Kidney (tissue), 13 donors: ENCODE measurements at regions not wholly inside any gene's neighbourhood (a gene's known extent, or its start where the extent isn't known, plus 50 kb on each side); places are given as distances from the start of the nearest gene placed in this dataset.

ENCODE experiments used
- DNase-seq, 5 donors: peaks; one replicate each; pipeline ENCODE4 v3.0.0-alpha.2; 2013 to 2020
- FAIRE-seq: peaks from 2 replicates; lab custom pipeline; 2012; peaks lifted over from hg19 to GRCh38; lab: Jason Lieb, UNC
- H3K27ac ChIP-seq, 2 donors: one replicate each; pipeline ENCODE4 v1.7.0; 2013; ENCODE audit warnings: low read depth in 2 of 2, low read length in 2 of 2, inconsistent platforms in 1 of 2
- H3K27me3 ChIP-seq: one replicate; pipeline ENCODE4 v1.7.1; 2013; ENCODE audit warnings: low read length, inconsistent platforms; ENCODE audit not compliant: control insufficient read depth, insufficient read depth
- H3K36me3 ChIP-seq, 3 donors: one replicate each; pipeline versions ENCODE4 v1.7.0 to v1.7.1; 2013; ENCODE audit warnings: low read length in 3 of 3, control low read depth in 1 of 3, inconsistent platforms in 1 of 3; ENCODE audit not compliant: insufficient read depth in 3 of 3, control insufficient read depth in 2 of 3
- H3K4me1 ChIP-seq, 3 donors: one replicate each; pipeline versions ENCODE4 v1.7.0 to v1.7.1; 2013; ENCODE audit warnings: low read length in 3 of 3, inconsistent platforms in 1 of 3, low read depth in 1 of 3; ENCODE audit not compliant: control insufficient read depth in 2 of 3, insufficient read depth in 2 of 3
- H3K4me3 ChIP-seq, 3 donors: one replicate each; pipeline versions ENCODE4 v1.7.0 to v1.8.1; 2013; ENCODE audit warnings: low read length in 3 of 3, control low read depth in 1 of 3, inconsistent platforms in 1 of 3
- H3K9ac ChIP-seq, 3 donors: one replicate each; pipeline versions ENCODE4 v1.7.0 to v1.7.1; 2013; ENCODE audit warnings: low read length in 3 of 3, control low read depth in 1 of 3, inconsistent platforms in 1 of 3
- H3K9me3 ChIP-seq, 3 donors: one replicate each; pipeline versions ENCODE4 v1.7.0 to v1.7.1; 2013; ENCODE audit warnings: low read length in 3 of 3, control low read depth in 1 of 3, inconsistent platforms in 1 of 3; ENCODE audit not compliant: control insufficient read depth in 2 of 3, insufficient read depth in 1 of 3
- CTCF ChIP-seq: IDR thresholded peaks from 3 replicates; pipeline ENCODE4 v1.5.1; 2012; ENCODE audit warnings: mild to moderate bottlenecking, moderate library complexity, borderline replicate concordance; ENCODE audit not compliant: insufficient read depth; ENCODE audit errors: extremely low read depth
- intact Hi-C: fragments of 100-400 bp; cut with DNase I; formaldehyde crosslinking; loops from one replicate; pipeline ENCODE4 v1.11.1; 2022
- donor health status: control.
- donor health status: control.
- donor health status: control.
- donor health status: control.
- donor health status: control.
- donor health status: DM: yes; HTN: yes; CAD: no.
- donor health status: Normal renal cell carcinoma (clear cell type).

GRCh38 chr10:4174197-4174596, 389.2 kb upstream of the KLF6 start:
- intact Hi-C loops = no loop called here
- no peak for TF ChIP-seq CTCF
- FAIRE-seq (no peak), DNase-seq (no peak)
- Histone ChIP-seq H3K9me3 (peaks cover 0 to 3% (median 3%) of the 10 kb centered on the region in 3 donors), H3K9ac (no peak overlapping the region), H3K27ac (no peak overlapping the region), H3K36me3 (no peaks in the 10 kb centered on the region), H3K27me3 (no peaks in the 10 kb centered on the region), H3K4me3 (no peak overlapping the region), H3K4me1 (peaks cover 0 to 2% (median 0%) of the 10 kb centered on the region in 3 donors)

- H3K4me3 ChIP-seq = no peak overlapping the region
Measured at GRCh38 chr10:4170633-4171314, 385.8 kb upstream of the KLF6 start.

GRCh38 chr10:4170181-4170580, 385.2 kb upstream of the KLF6 start:
- no peak overlapping the region for H3K9ac ChIP-seq
- no peaks in the 10 kb centered on the region for H3K4me1 ChIP-seq
- H3K27ac ChIP-seq = no peak overlapping the region
- H3K36me3 ChIP-seq = no peaks in the 10 kb centered on the region
- H3K27me3 ChIP-seq = no peaks in the 10 kb centered on the region
- H3K4me3 ChIP-seq = no peak overlapping the region
- FAIRE-seq = no peak
- intact Hi-C loops = no loop called here
- H3K9me3 ChIP-seq = peaks cover 0 to 3% (median 3%) of the 10 kb centered on the region in 3 donors
- DNase-seq = no peak
- no peak for TF ChIP-seq CTCF

More at GRCh38 chr10:4170633-4171314, 385.8 kb upstream of the KLF6 start:
- DNase-seq (peak in 1 of 5 donors; percentile 16), FAIRE-seq (no peak)
- Histone ChIP-seq H3K4me1 (no peaks in the 10 kb centered on the region), H3K27me3 (no peaks in the 10 kb centered on the region), H3K36me3 (no peaks in the 10 kb centered on the region), H3K9me3 (peaks cover 0 to 3% (median 3%) of the 10 kb centered on the region in 3 donors), H3K9ac (no peak overlapping the region), H3K27ac (no peak overlapping the region)
- no peak for TF ChIP-seq CTCF
- intact Hi-C loops = no loop called here
